GM12878 (cell line): ENCODE measurements at regions not wholly inside any gene's neighbourhood (a gene's known extent, or its start where the extent isn't known, plus 50 kb on each side); places are given as distances from the start of the nearest gene placed in this dataset.

Experiments used
- E2F8 ChIP-seq: fragments of 450-650 bp; IDR thresholded peaks from 2 replicates; pipeline ENCODE4 v1.6.1; 2018; ENCODE audit warnings: mild to moderate bottlenecking, low read depth, moderate library complexity; ENCODE audit not compliant: partially characterized antibody
- FOXK2 ChIP-seq: fragments of 450-650 bp; IDR thresholded peaks from 2 replicates; pipeline ENCODE4 v1.6.1; 2017; ENCODE audit warnings: mild to moderate bottlenecking, moderate library complexity
- FOXM1 ChIP-seq: IDR thresholded peaks from 2 replicates; pipeline ENCODE4 v1.6.1; 2012; ENCODE audit warnings: low read depth, mild to moderate bottlenecking, inconsistent platforms, low read length, moderate library complexity
- KAT2A ChIP-seq: conservative IDR thresholded peaks from 2 replicates; pipeline ENCODE4 v1.6.1; 2011; ENCODE audit warnings: low read depth, low read length; ENCODE audit not compliant: control insufficient read depth
- LARP7 ChIP-seq: fragments of 450-650 bp; IDR thresholded peaks from 2 replicates; pipeline ENCODE4 v1.6.1; 2017; ENCODE audit warnings: mild to moderate bottlenecking
- POLR2A ChIP-seq: IDR thresholded peaks from 2 replicates; pipeline ENCODE4 v1.6.1; 2011; ENCODE audit warnings: low read depth, mild to moderate bottlenecking, low read length
- RFX5 ChIP-seq: IDR thresholded peaks from 2 replicates; pipeline ENCODE4 v1.6.1; 2011; ENCODE audit warnings: low read depth, low read length, improper control_type of control experiment
- SIN3A ChIP-seq: IDR thresholded peaks from 2 replicates; pipeline ENCODE4 v1.6.1; 2012; ENCODE audit warnings: low read depth, low read length, improper control_type of control experiment
- SIX5 ChIP-seq: IDR thresholded peaks from 2 replicates; pipeline ENCODE4 v1.6.1; 2011; ENCODE audit warnings: mild to moderate bottlenecking, low read depth, low read length, moderate library complexity; ENCODE audit not compliant: severe bottlenecking
- SREBF1 ChIP-seq: IDR thresholded peaks from 2 replicates; pipeline ENCODE4 v1.6.1; 2012; ENCODE audit warnings: mild to moderate bottlenecking, low read length
- TARDBP ChIP-seq: IDR thresholded peaks from 2 replicates; pipeline ENCODE4 v1.6.1; 2016; ENCODE audit warnings: borderline replicate concordance
- USF2 ChIP-seq: IDR thresholded peaks from 2 replicates; pipeline ENCODE4 v1.6.1; 2011; ENCODE audit warnings: low read depth, low read length, improper control_type of control experiment, borderline replicate concordance
- ZZZ3 ChIP-seq: IDR thresholded peaks from 2 replicates; pipeline ENCODE4 v1.6.1; 2011; ENCODE audit warnings: low read depth; ENCODE audit not compliant: control insufficient read depth, insufficient read length

DNA sequence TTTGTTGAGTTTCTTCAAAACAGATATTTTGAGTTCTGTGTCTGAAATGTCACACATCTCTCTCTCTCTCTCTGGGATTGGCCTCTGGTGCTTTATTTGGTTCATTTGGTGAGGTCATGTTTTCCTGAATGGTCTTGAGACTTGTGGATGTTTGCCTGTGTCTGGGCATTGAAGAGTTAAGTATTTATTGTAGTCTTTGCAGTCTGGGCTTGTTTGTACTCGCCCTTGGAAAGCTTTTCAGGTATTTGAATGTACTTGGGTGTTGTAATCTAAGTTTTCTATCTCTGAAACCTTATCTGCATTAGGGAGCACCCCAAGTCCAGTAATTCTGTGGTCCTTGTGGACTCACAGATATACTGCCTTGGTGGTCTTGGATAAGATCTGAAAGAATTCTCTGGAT lies 106.7 kb upstream of the PRSS58 start (continued):
- no peak for TF ChIP-seq FOXM1
- TF ChIP-seq KAT2A = no peak
- TF ChIP-seq RFX5 = no peak
- no peak for TF ChIP-seq ZZZ3
- no peak for TF ChIP-seq LARP7
- no peak for TF ChIP-seq TARDBP
- no peak for TF ChIP-seq POLR2A
- no peak for TF ChIP-seq FOXK2
- no peak for TF ChIP-seq USF2
- no peak for TF ChIP-seq SREBF1
- no peak for TF ChIP-seq SIX5
- TF ChIP-seq E2F8 = no peak
- no peak for TF ChIP-seq SIN3A
- TF ChIP-seq, all 136 proteins: peak for 0
